LNCAP (cell line): ENCODE measurements at regions not wholly inside any gene's neighbourhood (a gene's known extent, or its start where the extent isn't known, plus 50 kb on each side); places are given as distances from the start of the nearest gene placed in this dataset.

Experiments
- TF ChIP-seq, protein P1 (sequence below): fragments of 450-650 bp; IDR thresholded peaks from 2 replicates; pipeline ENCODE4 v1.5.1; 2017; ENCODE audit warnings: mild to moderate bottlenecking

DNA sequence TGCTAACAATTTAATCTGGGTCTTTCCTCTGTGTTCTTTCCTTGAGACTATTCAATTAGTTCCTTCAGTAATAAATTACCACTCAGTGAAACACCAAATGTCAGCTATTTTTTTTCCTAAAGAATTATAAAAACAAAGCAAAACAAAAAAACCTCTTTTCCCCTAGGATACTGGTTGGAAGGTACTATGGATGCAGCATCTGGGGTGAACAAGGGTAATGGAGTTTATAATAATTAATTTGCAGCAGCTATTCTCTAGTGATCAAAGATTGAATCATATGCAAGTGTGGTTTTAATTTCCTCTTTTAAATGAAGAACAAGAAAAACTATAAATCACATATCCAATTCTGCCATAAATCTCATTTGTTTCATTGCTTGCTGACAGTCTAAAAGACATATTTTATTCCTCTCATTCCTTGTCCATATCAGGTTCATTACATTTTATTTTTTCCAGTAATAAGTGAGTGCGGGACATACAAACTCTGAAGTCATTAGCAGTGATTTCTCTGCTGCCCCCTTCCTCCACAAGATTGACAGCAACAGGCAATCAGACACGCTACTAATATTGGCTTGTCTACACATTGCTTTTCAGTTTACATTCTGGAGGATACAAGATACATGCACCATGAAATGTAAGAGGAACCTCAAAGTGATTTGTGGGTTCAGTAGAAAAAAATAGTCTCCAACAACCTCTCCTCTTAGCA lies 1093.4 kb upstream of the SLIT2 start:
- TF ChIP-seq, protein P1, sequence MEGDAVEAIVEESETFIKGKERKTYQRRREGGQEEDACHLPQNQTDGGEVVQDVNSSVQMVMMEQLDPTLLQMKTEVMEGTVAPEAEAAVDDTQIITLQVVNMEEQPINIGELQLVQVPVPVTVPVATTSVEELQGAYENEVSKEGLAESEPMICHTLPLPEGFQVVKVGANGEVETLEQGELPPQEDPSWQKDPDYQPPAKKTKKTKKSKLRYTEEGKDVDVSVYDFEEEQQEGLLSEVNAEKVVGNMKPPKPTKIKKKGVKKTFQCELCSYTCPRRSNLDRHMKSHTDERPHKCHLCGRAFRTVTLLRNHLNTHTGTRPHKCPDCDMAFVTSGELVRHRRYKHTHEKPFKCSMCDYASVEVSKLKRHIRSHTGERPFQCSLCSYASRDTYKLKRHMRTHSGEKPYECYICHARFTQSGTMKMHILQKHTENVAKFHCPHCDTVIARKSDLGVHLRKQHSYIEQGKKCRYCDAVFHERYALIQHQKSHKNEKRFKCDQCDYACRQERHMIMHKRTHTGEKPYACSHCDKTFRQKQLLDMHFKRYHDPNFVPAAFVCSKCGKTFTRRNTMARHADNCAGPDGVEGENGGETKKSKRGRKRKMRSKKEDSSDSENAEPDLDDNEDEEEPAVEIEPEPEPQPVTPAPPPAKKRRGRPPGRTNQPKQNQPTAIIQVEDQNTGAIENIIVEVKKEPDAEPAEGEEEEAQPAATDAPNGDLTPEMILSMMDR = no peak

DNA sequence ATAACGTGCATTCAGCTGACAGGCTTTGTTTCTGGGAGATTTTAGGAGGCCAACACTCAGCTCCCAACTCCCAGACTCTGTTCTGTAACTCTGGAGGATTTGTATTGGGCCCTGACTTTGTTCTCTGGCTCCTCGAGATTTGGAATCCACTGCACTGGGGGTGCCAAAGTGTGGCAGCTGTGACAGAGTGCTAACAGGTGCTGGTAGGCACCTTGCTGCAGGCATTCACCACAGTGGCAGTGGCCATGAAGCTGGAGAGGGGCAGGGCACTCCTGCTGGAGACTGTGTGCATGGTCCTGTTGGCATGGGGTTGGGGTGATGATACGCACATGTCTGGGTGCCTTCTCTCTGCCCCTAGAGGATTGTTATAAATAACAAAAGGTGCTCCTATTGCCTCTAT lies 1094.9 kb upstream of the SLIT2 start:
- TF ChIP-seq, protein P1 = no peak

DNA sequence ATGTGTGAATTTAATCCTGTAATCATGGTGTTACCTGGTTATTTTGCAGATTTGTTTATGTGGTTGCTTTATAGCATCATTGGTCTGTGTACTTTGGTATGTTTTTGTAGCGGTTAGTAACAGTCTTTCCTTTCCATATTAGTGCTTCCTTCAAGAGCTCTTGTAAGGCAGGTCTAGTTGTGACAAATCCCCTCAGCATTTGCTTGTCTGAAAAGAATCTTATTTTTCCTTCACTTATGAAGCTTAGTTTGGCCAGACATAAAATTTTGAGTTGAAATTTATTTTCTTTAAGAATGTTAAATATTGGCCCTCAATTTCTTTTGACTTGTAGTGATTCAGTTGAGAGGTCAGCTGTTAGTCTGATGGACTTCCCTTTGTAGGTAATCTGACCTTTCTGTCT lies 1096.1 kb upstream of the SLIT2 start:
- TF ChIP-seq, protein P1 = no peak

DNA sequence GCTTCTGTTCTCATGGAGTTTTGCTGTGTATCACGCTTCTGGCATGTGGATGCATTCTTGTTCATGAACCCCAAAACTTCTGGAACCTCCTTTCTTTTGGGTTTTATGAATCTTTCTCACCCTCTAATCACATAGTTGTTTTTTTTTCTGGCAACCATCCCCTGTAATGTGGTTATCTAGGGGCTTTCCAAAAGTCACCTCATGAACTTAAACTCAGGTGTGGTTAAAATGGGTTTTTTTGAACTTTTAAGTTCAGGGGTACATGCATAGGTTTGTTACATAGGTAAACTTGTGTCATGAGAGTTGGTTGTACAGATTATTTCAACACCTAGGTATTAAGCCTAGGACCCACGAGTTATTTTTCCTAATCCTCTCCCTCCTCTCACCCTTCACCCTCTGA lies 1099.4 kb upstream of the SLIT2 start:
- TF ChIP-seq, protein P1 = no peak

DNA sequence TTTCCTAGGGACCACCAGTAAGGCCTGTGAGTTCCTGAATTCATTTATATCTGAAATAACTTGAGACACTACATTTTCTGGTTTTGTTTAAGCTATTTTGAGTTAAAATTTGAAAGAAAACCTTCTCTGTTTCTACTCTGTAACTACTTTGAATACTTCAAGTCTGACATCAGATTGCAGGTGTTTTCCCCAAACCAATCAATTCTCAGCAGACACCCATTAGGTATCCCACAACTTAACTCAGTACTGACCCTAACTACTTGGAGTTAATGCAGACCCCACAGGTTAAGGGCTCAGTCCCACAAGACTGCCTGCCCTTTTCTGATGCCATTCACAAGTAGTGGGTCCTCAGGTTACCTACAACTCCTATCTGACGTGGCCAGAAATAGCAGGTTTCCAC lies 1100.0 kb upstream of the SLIT2 start:
- TF ChIP-seq, protein P1 = no peak

DNA sequence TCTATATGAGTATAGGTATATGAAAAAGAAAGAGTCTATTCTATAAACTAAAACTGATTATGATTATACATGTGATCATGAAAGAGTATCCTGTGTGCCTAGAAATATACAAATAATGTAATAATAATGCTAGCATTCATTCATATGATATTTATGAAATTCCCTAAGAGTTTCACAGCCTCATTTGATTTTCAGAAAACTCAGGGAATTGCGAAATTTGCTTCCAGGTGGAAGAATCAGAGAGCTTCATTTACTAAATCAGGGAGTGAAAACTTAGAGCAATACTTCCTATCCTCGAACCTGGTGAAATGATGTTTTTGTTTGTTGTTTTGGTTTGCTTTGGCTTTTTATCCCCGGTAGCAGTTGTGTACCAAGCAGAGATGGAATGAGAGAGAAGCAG lies 1105.7 kb upstream of the SLIT2 start:
- TF ChIP-seq, protein P1 = no peak

DNA sequence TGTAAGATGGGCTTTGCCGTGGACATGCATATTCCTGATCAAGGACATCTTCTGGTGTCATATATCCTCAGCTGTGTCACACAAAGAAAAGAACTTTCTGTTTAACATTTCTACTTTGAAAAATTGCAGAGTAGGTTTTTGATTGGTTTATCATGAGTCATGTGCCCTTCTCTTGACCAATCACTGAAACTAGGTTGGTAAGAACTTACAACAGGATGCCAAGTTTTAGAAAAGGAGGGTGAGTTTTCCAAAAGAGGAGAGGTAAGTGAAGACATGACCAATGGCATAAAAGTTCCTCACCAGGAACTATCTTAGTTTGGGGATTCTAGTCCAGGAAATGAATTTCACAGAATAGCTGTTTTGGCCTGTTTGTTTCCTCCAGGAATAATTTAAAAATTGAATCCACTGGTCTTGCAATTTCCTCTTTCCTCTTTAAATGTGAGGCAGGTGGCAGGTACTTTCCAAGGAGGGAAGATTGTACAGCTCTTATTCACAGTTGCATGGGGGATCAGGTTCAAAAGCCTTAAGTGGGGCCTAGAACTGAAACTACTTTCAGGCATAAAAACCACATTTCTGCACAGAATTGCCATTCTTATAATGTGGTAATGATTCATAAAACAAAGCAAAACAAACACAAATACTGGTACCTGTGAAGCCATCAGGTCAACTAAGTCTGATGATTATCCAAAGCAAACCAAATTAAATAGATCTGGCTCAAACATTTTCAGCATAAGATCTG lies 1114.5 kb upstream of the LCORL start:
- TF ChIP-seq, protein P1 = no peak
